ENCODE measurements at regions not wholly inside any gene's neighbourhood (a gene's known extent, or its start where the extent isn't known, plus 50 kb on each side); places are given as distances from the start of the nearest gene placed in this dataset.

- no peaks in the 10 kb centered on the region for H3K4me1 ChIP-seq (ENCODE audit: control insufficient read depth, insufficient read depth, low read length)
- H3K27me3 ChIP-seq (ENCODE audit: control insufficient read depth, insufficient read depth, low read length), result no peaks in the 10 kb centered on the region
- no peaks in the 10 kb centered on the region for H3K9me3 ChIP-seq (ENCODE audit: control insufficient read depth, insufficient read depth, low read depth, low read length)
- ChIA-PET CTCF (interaction anchor here (0.7 kb wide), 1 partner anchor 84 kb away, joined by 3 read pairs; no protein-coding TSS in a partner anchor), POLR2A (no interaction called here)
- TF ChIP-seq POLR2AphosphoS5 (IDR thresholded peaks at IDR 0.05; ENCODE audit: low read depth, low read length) (no peak), SIN3A (IDR thresholded peaks at IDR 0.05; ENCODE audit: borderline replicate concordance, insufficient read depth, low read depth, low read length) (no peak), CTCF (IDR thresholded peaks at IDR 0.05) (no peak), TCF7L2 (IDR thresholded peaks at IDR 0.05; ENCODE audit: low read depth, low read length) (no peak), REST (IDR thresholded peaks at IDR 0.05; ENCODE audit: insufficient read depth in 1 of 2, low read depth in 2 of 2, low read length in 1 of 2) (no peak)
- intact Hi-C loops (cut with micrococcal nuclease; ENCODE audit: unreplicated experiment) (no loop called here), in situ Hi-C loops (cut with HindIII; ENCODE audit: low pct_unique_long_range_greater_than_20kb, low sequenced_read_pairs) (no loop called here)
- ATAC-seq (no peak), DNase-seq (ENCODE audit: low read depth, low spot score) (no peak)
- H3K27ac ChIP-seq (ENCODE audit: low read length), result no peak overlapping the region
- H3K36me3 ChIP-seq (ENCODE audit: control insufficient read depth, insufficient read depth, low read length), result no peaks in the 10 kb centered on the region
- H3K4me3 ChIP-seq (ENCODE audit: low read depth in 2 of 2, low read length in 2 of 2), result 0 out of 4 replicates have a peak overlapping the region, but pooled peaks of 1 of the 2 experiments have one; percentile 11
- BruUV-seq (replicated peaks), result no TSS peak
Measured at GRCh38 chr7:84939888-84940287, 247.0 kb downstream of the SEMA3D start.

GRCh38 chr7:84939442-84939841, 247.4 kb downstream of the SEMA3D start:
- no peak overlapping the region for H3K4me3 ChIP-seq (ENCODE audit: low read depth in 2 of 2, low read length in 2 of 2)
- H3K27ac ChIP-seq (ENCODE audit: low read length), result no peak overlapping the region
- no peaks in the 10 kb centered on the region for H3K27me3 ChIP-seq (ENCODE audit: control insufficient read depth, insufficient read depth, low read length)
- ChIA-PET POLR2A (no interaction called here), CTCF (interaction anchor here (0.7 kb wide), 1 partner anchor 83 kb away, joined by 3 read pairs; no protein-coding TSS in a partner anchor)
- in situ Hi-C loops (cut with HindIII; ENCODE audit: low pct_unique_long_range_greater_than_20kb, low sequenced_read_pairs), result no loop called here
- intact Hi-C loops (cut with micrococcal nuclease; ENCODE audit: unreplicated experiment), result no loop called here
- TF ChIP-seq CTCF (IDR thresholded peaks at IDR 0.05) (no peak), TCF7L2 (IDR thresholded peaks at IDR 0.05; ENCODE audit: low read depth, low read length) (no peak), SIN3A (IDR thresholded peaks at IDR 0.05; ENCODE audit: borderline replicate concordance, insufficient read depth, low read depth, low read length) (no peak), POLR2AphosphoS5 (IDR thresholded peaks at IDR 0.05; ENCODE audit: low read depth, low read length) (no peak), REST (IDR thresholded peaks at IDR 0.05; ENCODE audit: insufficient read depth in 1 of 2, low read depth in 2 of 2, low read length in 1 of 2) (no peak)
- no peaks in the 10 kb centered on the region for H3K9me3 ChIP-seq (ENCODE audit: control insufficient read depth, insufficient read depth, low read depth, low read length)
- DNase-seq (ENCODE audit: low read depth, low spot score) (no peak), ATAC-seq (no peak)
- H3K36me3 ChIP-seq (ENCODE audit: control insufficient read depth, insufficient read depth, low read length), result no peaks in the 10 kb centered on the region
- H3K4me1 ChIP-seq (ENCODE audit: control insufficient read depth, insufficient read depth, low read length), result no peaks in the 10 kb centered on the region
- BruUV-seq (replicated peaks), result no TSS peak
